DND-41 (cell line): ENCODE measurements at regions not wholly inside any gene's neighbourhood (a gene's known extent, or its start where the extent isn't known, plus 50 kb on each side); places are given as distances from the start of the nearest gene placed in this dataset.

Experiments
- ATAC-seq: fragments of 200-7000 bp; cut with Tn5 transposase; 3 replicates; pipeline ENCODE4 v1.9.1; 2021; ENCODE audit warnings: low read depth; ENCODE audit not compliant: insufficient read depth
- DNase-seq: peaks from one replicate; pipeline ENCODE4 v3.0.0-alpha.2; 2020
- H2AFZ ChIP-seq: 2 replicates; pipeline ENCODE4 v1.6.0; 2012; ENCODE audit warnings: low read depth, low read length
- H3K27ac ChIP-seq: 2 replicates; pipeline ENCODE4 v1.5.1; 2012; ENCODE audit warnings: low read length, inconsistent platforms
- H3K27me3 ChIP-seq: fragments of 200-600 bp; sonication (generic); 2 replicates; pipeline ENCODE4 v1.6.0; 2012; ENCODE audit warnings: low read length, mild to moderate bottlenecking, inconsistent platforms; ENCODE audit not compliant: insufficient read depth, poor library complexity
- H3K36me3 ChIP-seq: 2 replicates; pipeline ENCODE4 v1.5.1; 2012; ENCODE audit warnings: low read length, inconsistent platforms; ENCODE audit not compliant: insufficient read depth
- H3K4me1 ChIP-seq: 2 replicates; pipeline ENCODE4 v1.5.1; 2012; ENCODE audit warnings: mild to moderate bottlenecking, low read length; ENCODE audit not compliant: insufficient read depth
- H3K4me2 ChIP-seq: 2 replicates; pipeline ENCODE4 v1.6.0; 2012; ENCODE audit warnings: mild to moderate bottlenecking, moderate library complexity, low read length, inconsistent platforms; ENCODE audit not compliant: insufficient read depth
- H3K4me3 ChIP-seq, 2 experiments: fragments of 200-600 bp in 1 of 2; shearing (Covaris generic) in 1 of 2; 2 replicates each; pipeline ENCODE4 v1.5.1; 2012 to 2016; ENCODE audit warnings: inconsistent platforms in 2 of 2, low read length in 2 of 2, mild to moderate bottlenecking in 2 of 2, low read depth in 1 of 2, moderate library complexity in 1 of 2
- H3K79me2 ChIP-seq: 2 replicates; pipeline ENCODE4 v1.6.0; 2012; ENCODE audit warnings: low read length, inconsistent platforms; ENCODE audit not compliant: insufficient read depth
- H3K9ac ChIP-seq: 2 replicates; pipeline ENCODE4 v1.6.0; 2012; ENCODE audit warnings: low read depth, mild to moderate bottlenecking, inconsistent platforms, low read length, moderate library complexity
- H3K9me3 ChIP-seq: 2 replicates; pipeline ENCODE4 v1.5.1; 2012; ENCODE audit warnings: low read length, moderate library complexity, mild to moderate bottlenecking, inconsistent platforms; ENCODE audit not compliant: insufficient read depth, severe bottlenecking
- H4K20me1 ChIP-seq: 2 replicates; pipeline ENCODE4 v1.6.0; 2012; ENCODE audit warnings: low read length; ENCODE audit not compliant: insufficient read depth
- CTCF ChIP-seq: IDR thresholded peaks from 2 replicates; pipeline ENCODE4 v1.5.1; 2012; ENCODE audit warnings: borderline replicate concordance, low read length, moderate library complexity, mild to moderate bottlenecking; ENCODE audit not compliant: poor library complexity, severe bottlenecking; ENCODE audit errors: extremely low read depth
- EZH2 ChIP-seq: IDR thresholded peaks from 3 replicates; pipeline ENCODE4 v1.6.1; 2012; ENCODE audit warnings: borderline replicate concordance, low read depth, mild to moderate bottlenecking, moderate library complexity, low read length, inconsistent platforms; ENCODE audit not compliant: severe bottlenecking

- H3K36me3 ChIP-seq: no peaks in the 10 kb centered on the region
- H3K4me2 ChIP-seq: no peak overlapping the region
- no peak overlapping the region for H2AFZ ChIP-seq
- no peaks in the 10 kb centered on the region for H4K20me1 ChIP-seq
- no peak overlapping the region for H3K4me3 ChIP-seq
- TF ChIP-seq EZH2: no peak
- no peak for TF ChIP-seq CTCF
- H3K27me3 ChIP-seq: no peaks in the 10 kb centered on the region
- no peak for DNase-seq
- no peaks in the 10 kb centered on the region for H3K9me3 ChIP-seq
- no peak overlapping the region for H3K27ac ChIP-seq
- no peak for ATAC-seq
- no peaks in the 10 kb centered on the region for H3K79me2 ChIP-seq
- no peak overlapping the region for H3K9ac ChIP-seq
- H3K4me1 ChIP-seq: peaks cover 8% of the 10 kb centered on the region
Measured at GRCh38 chr4:38330321-38330720, 333.7 kb upstream of the KLF3 start.

GRCh38 chr4:38330936-38331335, 333.1 kb upstream of the KLF3 start:
- Histone ChIP-seq H3K27me3 (no peaks in the 10 kb centered on the region), H3K9ac (no peak overlapping the region), H3K4me1 (peaks cover 14% of the 10 kb centered on the region), H3K27ac (no peak overlapping the region), H3K79me2 (no peaks in the 10 kb centered on the region), H2AFZ (no peak overlapping the region), H3K9me3 (no peaks in the 10 kb centered on the region), H3K4me2 (no peak overlapping the region), H4K20me1 (no peaks in the 10 kb centered on the region), H3K36me3 (no peaks in the 10 kb centered on the region), H3K4me3 (no peak overlapping the region)
- DNase-seq (no peak), ATAC-seq (no peak)
- no peak for TF ChIP-seq EZH2
- no peak for TF ChIP-seq CTCF

GRCh38 chr4:38332699-38333098, 331.3 kb upstream of the KLF3 start:
- no peak overlapping the region for H2AFZ ChIP-seq
- ATAC-seq: no peak

More at GRCh38 chr4:38332699-38333098, 331.3 kb upstream of the KLF3 start:
- Histone ChIP-seq H3K4me1 (peaks cover 14% of the 10 kb centered on the region), H3K9ac (no peak overlapping the region), H3K9me3 (peaks cover 4% of the 10 kb centered on the region), H3K79me2 (no peaks in the 10 kb centered on the region), H3K27me3 (no peaks in the 10 kb centered on the region), H3K4me3 (no peak overlapping the region), H4K20me1 (no peaks in the 10 kb centered on the region), H3K36me3 (no peaks in the 10 kb centered on the region), H3K4me2 (no peak overlapping the region), H3K27ac (no peak overlapping the region)
- no peak for DNase-seq
- TF ChIP-seq CTCF: no peak
- no peak for TF ChIP-seq EZH2
